B cell (primary cell): ENCODE measurements at regions not wholly inside any gene's neighbourhood (a gene's known extent, or its start where the extent isn't known, plus 50 kb on each side); places are given as distances from the start of the nearest gene placed in this dataset.

Source experiments
- ATAC-seq: fragments of 200-7000 bp; cut with Tn5 transposase; one replicate; pipeline ENCODE4 v1.10.0; 2021; ENCODE audit warnings: low read depth, mild to moderate bottlenecking, moderate number of reproducible peaks, moderate library complexity
- CTCF ChIA-PET: fragments of 350-600 bp; sonication (Branson Sonifier 250); formaldehyde crosslinking; loops from one replicate; lab custom pipeline; 2021; ENCODE audit warnings: antibody characterized with exemption, inconsistent platforms; lab: Charles Lee
- POLR2A ChIA-PET: fragments of 350-600 bp; sonication (Branson Sonifier 250); formaldehyde crosslinking; loops from one replicate; lab custom pipeline; 2021; ENCODE audit warnings: antibody characterized with exemption; lab: Charles Lee
- DNase-seq: peaks from one replicate; pipeline ENCODE4 v3.0.0; 2013
- H2AFZ ChIP-seq: 2 replicates; pipeline ENCODE4 v1.6.1; 2012; ENCODE audit warnings: mild to moderate bottlenecking, low read depth, low read length; ENCODE audit not compliant: insufficient read depth, poor library complexity, severe bottlenecking
- H3K27ac ChIP-seq, 2 donors: 1 replicate in 1 of 2; 2 replicates in 1 of 2; pipeline ENCODE4 v1.5.1; 2012 to 2013; ENCODE audit warnings: low read length in 2 of 2, mild to moderate bottlenecking in 2 of 2, moderate library complexity in 1 of 2
- H3K27me3 ChIP-seq, 4 experiments: fragments of 200-600 bp in 1 of 4; sonication (generic) in 1 of 4; replicated peaks in 1 of 4; 1 replicate in 2 of 4; 2 replicates in 2 of 4; pipeline versions ENCODE4 v1.6.1 to v1.7.0; 2013 to 2016; ENCODE audit warnings: low read length in 3 of 4, mild to moderate bottlenecking in 2 of 4, mixed read lengths in 1 of 4, moderate library complexity in 1 of 4; ENCODE audit not compliant: insufficient read depth in 4 of 4, control insufficient read depth in 3 of 4; ENCODE audit errors: control extremely low read depth in 1 of 4
- H3K36me3 ChIP-seq, 2 experiments: replicated peaks in 1 of 2; 1 replicate in 1 of 2; 2 replicates in 1 of 2; pipeline versions ENCODE4 v1.6.1 to v1.7.1; 2013; ENCODE audit warnings: low read length in 1 of 2; ENCODE audit not compliant: insufficient read depth in 2 of 2, control insufficient read depth in 1 of 2; ENCODE audit errors: control extremely low read depth in 1 of 2, extremely low read depth in 1 of 2
- H3K4me1 ChIP-seq, 2 donors: fragments of 200-600 bp in 1 of 2; sonication (generic) in 1 of 2; 1 replicate in 1 of 2; 2 replicates in 1 of 2; pipeline versions ENCODE4 v1.5.1 to v1.6.1; 2013 to 2017; ENCODE audit warnings: low read length in 2 of 2; ENCODE audit not compliant: control insufficient read depth in 2 of 2, insufficient read depth in 2 of 2
- H3K4me2 ChIP-seq: replicated peaks from 2 replicates; pipeline ENCODE3; 2012; ENCODE audit warnings: mild to moderate bottlenecking, low read depth, low read length; ENCODE audit not compliant: poor library complexity, severe bottlenecking
- H3K4me3 ChIP-seq, 5 experiments: fragments of 200-600 bp in 1 of 5; sonication (generic) in 1 of 5; 1 replicate in 3 of 5; 2 replicates in 2 of 5; pipeline versions ENCODE4 v1.5.1 to v1.7.0; 2011 to 2016; ENCODE audit warnings: low read length in 4 of 5, mild to moderate bottlenecking in 4 of 5, low read depth in 2 of 5, control low read depth in 1 of 5, moderate library complexity in 1 of 5; ENCODE audit not compliant: insufficient read depth in 1 of 5; ENCODE audit errors: control extremely low read depth in 1 of 5, extremely low read depth in 1 of 5
- H3K79me2 ChIP-seq: fragments of 200-600 bp; sonication (generic); one replicate; pipeline ENCODE4 v1.6.0; 2016; ENCODE audit warnings: low read length; ENCODE audit not compliant: control insufficient read depth, insufficient read depth
- H3K9ac ChIP-seq: fragments of 200-600 bp; sonication (generic); 2 replicates; pipeline ENCODE4 v1.6.1; 2017; ENCODE audit warnings: mild to moderate bottlenecking, low read length, moderate library complexity
- H3K9me3 ChIP-seq, 3 donors: one replicate each; pipeline versions ENCODE4 v1.6.1 to v1.7.1; 2013; ENCODE audit warnings: low read length in 2 of 3; ENCODE audit not compliant: control insufficient read depth in 2 of 3, insufficient read depth in 1 of 3; ENCODE audit errors: control extremely low read depth in 1 of 3
- H4K20me1 ChIP-seq: 2 replicates; pipeline ENCODE4 v1.6.0; 2012; ENCODE audit warnings: mild to moderate bottlenecking, low read length; ENCODE audit not compliant: insufficient read depth, control insufficient read depth, poor library complexity, severe bottlenecking
- H3K27ac Mint-ChIP-seq: one replicate; pipeline ENCODE4 v1.8.0; 2021; ENCODE audit warnings: mixed read lengths
- H3K27me3 Mint-ChIP-seq: one replicate; pipeline ENCODE4 v1.8.0; 2021; ENCODE audit warnings: mixed read lengths
- H3K4me1 Mint-ChIP-seq: one replicate; pipeline ENCODE4 v1.8.0; 2021; ENCODE audit warnings: mixed read lengths
- H3K4me3 Mint-ChIP-seq: one replicate; pipeline ENCODE4 v1.8.0; 2021; ENCODE audit warnings: mixed read lengths
- H3K9me3 Mint-ChIP-seq: one replicate; pipeline ENCODE4 v1.8.0; 2022; ENCODE audit warnings: mixed read lengths; ENCODE audit not compliant: insufficient read depth
- CTCF ChIP-seq: fragments of 200-600 bp; IDR thresholded peaks from one replicate; pipeline ENCODE4 v1.8.0; 2022; ENCODE audit warnings: antibody characterized with exemption, mild to moderate bottlenecking
- EZH2 ChIP-seq: IDR thresholded peaks from 2 replicates; pipeline ENCODE4 v1.6.1; 2012; ENCODE audit warnings: borderline replicate concordance, low read depth, mild to moderate bottlenecking, moderate library complexity, low read length; ENCODE audit not compliant: insufficient read depth, poor library complexity, severe bottlenecking
- WGBS: methylation state at CpG from one replicate; pipeline ENCODE4 v1.1.5; 2013; ENCODE audit warnings: missing lambda C conversion rate; ENCODE audit not compliant: insufficient coverage; 5-methylcytosine and 5-hydroxymethylcytosine counted together
- intact Hi-C: fragments of 100-400 bp; cut with micrococcal nuclease; formaldehyde crosslinking; loops from one replicate; pipeline ENCODE4 v1.10.0; 2022

DNA sequence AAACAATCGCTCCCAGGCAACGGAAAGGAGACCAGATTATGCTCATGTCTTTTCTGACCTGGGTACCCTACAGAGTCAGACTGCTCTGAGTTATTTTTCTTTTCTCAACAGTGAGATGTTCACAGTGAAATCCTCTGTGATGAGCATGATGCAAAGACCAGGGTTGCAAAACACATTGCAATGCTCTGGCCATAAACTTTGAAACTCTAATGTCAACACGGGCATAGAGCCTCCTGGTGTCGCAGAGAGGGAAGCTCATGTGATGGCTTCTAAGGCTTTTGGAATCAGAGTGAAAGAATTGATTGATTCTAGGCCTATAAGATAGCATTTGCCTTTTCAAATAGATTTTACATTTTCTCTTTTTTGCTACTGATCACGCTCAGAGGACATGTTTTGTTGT, 193.4 kb downstream of the RASSF9 start:
- ATAC-seq, result no peak
- Histone ChIP-seq H3K27ac (no peak overlapping the region), H3K4me1 (no peaks in the 10 kb centered on the region), H3K4me2 (no peak overlapping the region), H3K27me3 (no peaks in the 10 kb centered on the region), H4K20me1 (no peaks in the 10 kb centered on the region), H3K9ac (no peak overlapping the region), H3K4me3 (no peak overlapping the region), H3K9me3 (no peaks in the 10 kb centered on the region), H2AFZ (no peak overlapping the region), H3K79me2 (no peaks in the 10 kb centered on the region), H3K36me3 (no peaks in the 10 kb centered on the region)
- Mint-ChIP-seq H3K4me1 (no peaks in the 10 kb centered on the region), H3K27me3 (no peaks in the 10 kb centered on the region), H3K4me3 (no peak overlapping the region), H3K9me3 (no peaks in the 10 kb centered on the region), H3K27ac (no peak overlapping the region)
- POLR2A ChIA-PET, result no interaction called here
- TF ChIP-seq CTCF (no peak), EZH2 (no peak)
- CTCF ChIA-PET, result no interaction called here
- no peak for DNase-seq
- 94% methylated on average over 2 of the region's 5 CpGs for WGBS
- intact Hi-C loops, result no loop called here

DNA sequence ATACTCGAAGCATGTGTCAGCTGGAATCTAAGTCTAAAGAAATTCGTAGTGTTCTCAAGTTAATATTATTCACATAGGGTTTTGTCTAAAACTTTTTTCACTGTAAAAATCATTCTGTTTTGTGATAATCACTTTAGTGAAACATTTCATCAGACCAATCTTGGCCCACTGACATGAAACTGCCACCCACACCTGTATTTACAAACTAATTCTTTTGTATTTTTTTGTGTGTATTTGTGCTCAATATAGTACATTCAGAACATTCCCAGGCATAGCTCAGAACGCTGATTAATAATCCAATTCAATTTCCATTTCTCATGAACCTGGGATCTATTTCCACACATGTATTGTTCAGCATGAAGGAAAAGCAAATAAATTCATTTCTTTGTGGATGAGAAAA, 191.7 kb downstream of the RASSF9 start:
- no CpG with 5 or more reads among the region's 3 CpGs for WGBS
- Histone ChIP-seq H3K4me1 (no peaks in the 10 kb centered on the region), H3K9ac (no peak overlapping the region), H3K27me3 (no peaks in the 10 kb centered on the region), H4K20me1 (no peaks in the 10 kb centered on the region), H3K79me2 (no peaks in the 10 kb centered on the region), H3K27ac (no peak overlapping the region), H3K4me3 (no peak overlapping the region), H3K36me3 (no peaks in the 10 kb centered on the region), H3K9me3 (no peaks in the 10 kb centered on the region), H3K4me2 (no peak overlapping the region), H2AFZ (no peak overlapping the region)
- ATAC-seq (no peak), DNase-seq (no peak)
- Mint-ChIP-seq H3K27ac (no peak overlapping the region), H3K9me3 (no peaks in the 10 kb centered on the region), H3K4me3 (no peak overlapping the region), H3K27me3 (no peaks in the 10 kb centered on the region), H3K4me1 (no peaks in the 10 kb centered on the region)
- TF ChIP-seq CTCF (no peak), EZH2 (no peak)
- CTCF ChIA-PET, result no interaction called here
- POLR2A ChIA-PET, result no interaction called here
- intact Hi-C loops, result no loop called here
